ENCODE measurements at regions not wholly inside any gene's neighbourhood (a gene's known extent, or its start where the extent isn't known, plus 50 kb on each side); places are given as distances from the start of the nearest gene placed in this dataset.
"Not testable (repeated sequence)": the region's sequence is repeated elsewhere in the genome, so short reads cannot be mapped to it uniquely, and the experiment has no call there.

- DNase-seq, result no peak
These were observed 145.6 kb upstream of the ABI3BP start for GRCh38 chr3:101138817-101139216.

GRCh38 chr3:101134331-101134730, 141.1 kb upstream of the ABI3BP start:
- DNase-seq, result no peak

GRCh38 chr3:101133652-101134051, 140.4 kb upstream of the ABI3BP start:
- no peak for DNase-seq

- not testable (repeated sequence) for DNase-seq
These were observed 140.0 kb upstream of the ABI3BP start for GRCh38 chr3:101133197-101133596.

GRCh38 chr3:101131767-101132166, 138.5 kb upstream of the ABI3BP start:
- no peak for DNase-seq

GRCh38 chr3:101128786-101129185, 135.6 kb upstream of the ABI3BP start:
- no peak for DNase-seq

- no peak for DNase-seq
These were observed 134.8 kb upstream of the ABI3BP start for GRCh38 chr3:101128001-101128400.

GRCh38 chr3:101124125-101124524, 130.9 kb upstream of the ABI3BP start:
- no peak for DNase-seq

- DNase-seq, result no peak
These were observed 129.9 kb upstream of the ABI3BP start for GRCh38 chr3:101123081-101123480.

GRCh38 chr3:101122681-101123080, 129.5 kb upstream of the ABI3BP start:
- DNase-seq, result no peak

GRCh38 chr3:101120039-101120438, 126.8 kb upstream of the ABI3BP start:
- no peak for DNase-seq

- DNase-seq, result no peak
These were observed 126.3 kb upstream of the ABI3BP start for GRCh38 chr3:101119535-101119934.

GRCh38 chr3:101117980-101118379, 124.8 kb upstream of the ABI3BP start:
- DNase-seq, result no peak

GRCh38 chr3:101117465-101117864, 124.2 kb upstream of the ABI3BP start:
- no peak for DNase-seq

- not testable (repeated sequence) for DNase-seq
These were observed 117.1 kb upstream of the ABI3BP start for GRCh38 chr3:101110295-101110694.

- DNase-seq, result no peak
These were observed 111.1 kb upstream of the ABI3BP start for GRCh38 chr3:101104321-101104720.

- no peak for DNase-seq
These were observed 109.6 kb upstream of the ABI3BP start for GRCh38 chr3:101102678-101103296.

- DNase-seq, result no peak
These were observed 107.3 kb upstream of the ABI3BP start for GRCh38 chr3:101100361-101101009.

- no peak for DNase-seq
These were observed 106.6 kb upstream of the ABI3BP start for GRCh38 chr3:101099791-101100190.

GRCh38 chr3:101096444-101096843, 103.2 kb upstream of the ABI3BP start:
- no peak for DNase-seq

GRCh38 chr3:101095693-101096430, 102.6 kb upstream of the ABI3BP start:
- no peak for DNase-seq

GRCh38 chr3:101091489-101091888, 98.3 kb upstream of the ABI3BP start:
- DNase-seq, result no peak

GRCh38 chr3:101085752-101086151, 92.5 kb upstream of the ABI3BP start:
- DNase-seq, result no peak

GRCh38 chr3:101084404-101084803, 91.2 kb upstream of the ABI3BP start:
- no peak for DNase-seq
